ENCODE measurements at regions not wholly inside any gene's neighbourhood (a gene's known extent, or its start where the extent isn't known, plus 50 kb on each side); places are given as distances from the start of the nearest gene placed in this dataset.

DNA sequence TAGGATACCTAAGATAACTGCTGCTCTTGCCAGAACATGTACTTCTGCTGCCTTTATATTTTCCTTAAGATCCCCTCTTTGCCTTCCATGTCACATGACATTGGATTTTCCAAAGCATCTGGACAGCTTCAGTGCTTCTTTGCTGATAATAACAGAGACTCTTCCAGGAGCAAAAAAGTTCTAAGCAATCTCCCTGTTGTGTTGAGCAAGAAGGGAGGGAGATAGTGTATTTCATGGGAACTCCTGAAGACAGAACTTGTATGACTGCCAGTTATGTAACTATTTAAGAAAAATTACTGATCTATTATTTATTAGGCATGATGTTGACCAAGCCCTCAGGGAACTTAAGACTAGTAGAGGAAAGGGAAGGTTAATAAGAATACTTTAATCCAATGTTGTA, 454.7 kb downstream of the SPATA31D1 start:
- TF ChIP-seq ZNF274 (IDR thresholded peaks at IDR 0.05; ENCODE audit: low read depth, low read length): no peak
- Histone ChIP-seq H3K9ac (ENCODE audit: insufficient read length, low read depth) (no peak overlapping the region), H3K4me3 (ENCODE audit: insufficient read length, low read depth) (no peak overlapping the region), H3K27me3 (ENCODE audit: insufficient read depth, insufficient read length) (no peaks in the 10 kb centered on the region), H3K4me1 (ENCODE audit: insufficient read depth, insufficient read length) (peaks cover 2% of the 10 kb centered on the region), H3K9me3 (ENCODE audit: insufficient read depth, low read length) (peaks cover 58% of the 10 kb centered on the region), H3K36me3 (ENCODE audit: insufficient read depth, insufficient read length, low read length) (no peaks in the 10 kb centered on the region)
- DNase-seq (ENCODE audit: low read depth, low spot score): no peak

DNA sequence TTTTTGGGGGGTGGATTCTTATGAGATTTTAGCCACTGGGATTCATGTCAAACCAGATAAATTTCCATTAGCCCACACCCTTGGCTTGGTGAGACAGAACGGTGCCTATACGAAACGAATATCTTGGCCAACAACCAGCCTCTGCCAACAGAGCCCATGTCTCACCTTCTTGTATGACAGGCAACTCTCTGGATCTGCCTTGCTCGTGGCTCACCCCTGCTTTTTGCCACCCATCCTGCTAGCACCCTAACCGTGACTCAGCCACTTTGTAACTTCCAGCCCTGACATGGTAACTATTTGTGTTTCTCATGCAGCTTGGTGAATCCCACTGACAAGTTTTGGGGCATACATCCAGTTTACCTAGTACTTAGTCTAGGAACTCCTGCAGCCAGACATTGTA, 457.0 kb downstream of the SPATA31D1 start:
- TF ChIP-seq ZNF274 (IDR thresholded peaks at IDR 0.05; ENCODE audit: low read depth, low read length) (no peak), YY1 (IDR thresholded peaks at IDR 0.05; ENCODE audit: insufficient read depth, insufficient read length) (no peak), SUZ12 (IDR thresholded peaks at IDR 0.05; ENCODE audit: extremely low read depth, insufficient read depth, insufficient read length) (no peak)
- H3K9ac ChIP-seq (ENCODE audit: insufficient read length, low read depth): no peak overlapping the region
- H3K9me3 ChIP-seq (ENCODE audit: insufficient read depth, low read length): peaks cover 36% of the 10 kb centered on the region
- DNase-seq (ENCODE audit: low read depth, low spot score): no peak
- H3K36me3 ChIP-seq (ENCODE audit: insufficient read depth, insufficient read length, low read length): no peaks in the 10 kb centered on the region
- no peaks in the 10 kb centered on the region for H3K27me3 ChIP-seq (ENCODE audit: insufficient read depth, insufficient read length)
- H3K4me1 ChIP-seq (ENCODE audit: insufficient read depth, insufficient read length): no peaks in the 10 kb centered on the region
- H3K4me3 ChIP-seq (ENCODE audit: insufficient read length, low read depth): no peak overlapping the region

DNA sequence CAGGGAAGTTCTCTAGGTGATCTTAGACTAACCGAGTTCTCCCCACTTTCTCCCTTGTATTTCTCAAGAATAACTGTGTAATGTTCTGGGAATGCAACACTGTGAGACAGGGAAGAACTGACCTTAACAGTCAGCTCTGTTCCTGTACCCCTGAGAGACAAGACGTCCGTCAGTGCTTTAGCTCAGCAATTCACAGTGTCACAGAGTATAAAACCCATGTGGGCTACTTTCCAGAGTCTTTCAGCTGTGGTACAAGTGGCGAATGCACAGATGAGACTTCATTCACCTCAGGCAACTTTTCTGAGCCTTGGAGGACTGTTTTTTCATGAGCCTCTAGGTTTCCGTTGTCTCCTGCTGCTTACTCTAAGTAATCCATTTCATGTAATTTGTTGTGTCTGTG, 458.8 kb downstream of the SPATA31D1 start:
- H3K36me3 ChIP-seq (ENCODE audit: insufficient read depth, insufficient read length, low read length): no peaks in the 10 kb centered on the region
- no peaks in the 10 kb centered on the region for H3K4me1 ChIP-seq (ENCODE audit: insufficient read depth, insufficient read length)
- TF ChIP-seq SUZ12 (IDR thresholded peaks at IDR 0.05; ENCODE audit: extremely low read depth, insufficient read depth, insufficient read length): no peak
- TF ChIP-seq YY1 (IDR thresholded peaks at IDR 0.05; ENCODE audit: insufficient read depth, insufficient read length): no peak
- H3K4me3 ChIP-seq (ENCODE audit: insufficient read length, low read depth): no peak overlapping the region
- H3K9me3 ChIP-seq (ENCODE audit: insufficient read depth, low read length): peaks cover 18% of the 10 kb centered on the region
- H3K27me3 ChIP-seq (ENCODE audit: insufficient read depth, insufficient read length): no peaks in the 10 kb centered on the region
- H3K9ac ChIP-seq (ENCODE audit: insufficient read length, low read depth): no peak overlapping the region
- no peak for DNase-seq (ENCODE audit: low read depth, low spot score)

DNA sequence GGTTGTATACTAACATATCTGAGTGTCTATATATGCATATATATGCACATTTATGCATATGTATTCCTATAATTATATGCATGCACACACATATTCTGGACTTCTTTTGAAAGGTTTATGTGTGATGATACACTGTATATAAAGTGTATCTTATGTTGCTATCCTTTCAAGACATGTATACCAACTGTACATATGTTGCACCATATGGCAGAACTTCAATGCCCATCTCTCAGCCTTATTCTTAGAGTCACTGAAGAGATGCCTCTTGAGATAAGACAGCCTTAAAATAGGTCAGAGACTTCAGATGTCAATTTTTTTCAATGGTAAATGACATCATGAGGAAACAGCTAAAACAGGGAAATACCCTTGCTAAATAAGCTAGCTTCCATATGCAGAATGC, 461.4 kb downstream of the SPATA31D1 start:
- TF ChIP-seq SUZ12 (IDR thresholded peaks at IDR 0.05; ENCODE audit: extremely low read depth, insufficient read depth, insufficient read length) (no peak), YY1 (IDR thresholded peaks at IDR 0.05; ENCODE audit: insufficient read depth, insufficient read length) (no peak), ZNF274 (IDR thresholded peaks at IDR 0.05; ENCODE audit: low read depth, low read length) (no peak)
- no peaks in the 10 kb centered on the region for H3K4me1 ChIP-seq (ENCODE audit: insufficient read depth, insufficient read length)

DNA sequence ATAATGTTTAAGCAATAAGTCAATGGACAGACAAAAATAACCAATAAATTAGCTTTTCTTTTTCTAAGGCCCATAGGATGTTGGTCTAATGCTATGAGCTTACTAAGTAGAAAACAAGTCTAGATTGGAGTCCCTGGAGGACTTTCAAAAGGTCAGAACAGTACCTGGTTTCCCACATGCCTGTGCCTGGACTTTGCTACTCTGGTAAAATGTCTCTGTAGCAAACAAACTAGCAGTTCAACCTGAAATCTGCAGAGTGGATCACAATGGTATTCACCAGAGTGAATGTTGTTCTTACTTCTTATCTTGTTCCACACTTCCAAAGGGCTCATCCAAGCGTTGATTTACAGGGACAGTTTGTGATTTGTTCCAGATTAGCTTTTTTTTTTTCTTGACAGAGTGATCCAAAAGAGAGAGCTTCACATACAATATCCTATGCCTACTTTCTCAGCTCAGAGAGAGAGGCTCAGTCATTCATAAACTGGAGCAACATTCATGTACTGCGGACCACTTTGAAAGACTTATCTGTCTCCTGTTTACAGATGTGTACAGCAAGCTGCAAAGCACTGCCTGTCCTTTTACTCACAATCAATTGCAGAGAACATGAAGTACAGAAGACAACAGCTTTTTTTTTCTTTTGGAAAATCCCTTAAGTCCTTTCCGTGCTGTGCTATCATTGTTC, 466.1 kb downstream of the SPATA31D1 start:
- Histone ChIP-seq H3K27me3 (ENCODE audit: insufficient read depth, insufficient read length) (no peaks in the 10 kb centered on the region), H3K4me3 (ENCODE audit: insufficient read length, low read depth) (no peak overlapping the region), H3K36me3 (ENCODE audit: insufficient read depth, insufficient read length, low read length) (no peaks in the 10 kb centered on the region), H3K9ac (ENCODE audit: insufficient read length, low read depth) (no peak overlapping the region), H3K9me3 (ENCODE audit: insufficient read depth, low read length) (no peaks in the 10 kb centered on the region; the same call in 1 of the 2 replicates), H3K4me1 (ENCODE audit: insufficient read depth, insufficient read length) (no peaks in the 10 kb centered on the region)
- TF ChIP-seq SUZ12 (IDR thresholded peaks at IDR 0.05; ENCODE audit: extremely low read depth, insufficient read depth, insufficient read length) (no peak), ZNF274 (IDR thresholded peaks at IDR 0.05; ENCODE audit: low read depth, low read length) (no peak), YY1 (IDR thresholded peaks at IDR 0.05; ENCODE audit: insufficient read depth, insufficient read length) (no peak)
- DNase-seq (ENCODE audit: low read depth, low spot score): no peak

More for the DNA sequence above, 461.4 kb downstream of the SPATA31D1 start:
- no peaks in the 10 kb centered on the region for H3K36me3 ChIP-seq (ENCODE audit: insufficient read depth, insufficient read length, low read length)
- no peaks in the 10 kb centered on the region for H3K27me3 ChIP-seq (ENCODE audit: insufficient read depth, insufficient read length)
- H3K9ac ChIP-seq (ENCODE audit: insufficient read length, low read depth): no peak overlapping the region
- peaks cover 9% of the 10 kb centered on the region for H3K9me3 ChIP-seq (ENCODE audit: insufficient read depth, low read length)
- no peak overlapping the region for H3K4me3 ChIP-seq (ENCODE audit: insufficient read length, low read depth)
- no peak for DNase-seq (ENCODE audit: low read depth, low spot score)

DNA sequence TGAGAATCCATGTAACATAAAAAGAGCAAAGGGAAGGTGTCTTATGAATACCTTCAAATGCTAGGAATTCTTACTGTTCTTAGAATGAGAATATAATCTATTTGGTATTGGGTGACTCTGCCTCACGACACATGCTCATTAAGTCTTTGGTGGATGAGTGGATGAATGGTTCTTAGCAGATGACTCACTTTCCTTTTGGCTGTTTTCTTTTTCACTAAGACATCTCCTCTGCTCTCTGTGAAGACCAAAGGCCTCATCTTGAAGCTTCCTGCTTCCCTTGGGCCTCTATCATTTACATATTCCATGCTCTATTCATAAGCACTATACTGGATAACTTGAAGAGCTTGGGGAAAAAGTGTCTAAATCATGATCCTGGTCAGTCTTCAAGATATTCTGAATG, 468.1 kb downstream of the SPATA31D1 start:
- Histone ChIP-seq H3K4me3 (ENCODE audit: insufficient read length, low read depth) (no peak overlapping the region), H3K9ac (ENCODE audit: insufficient read length, low read depth) (no peak overlapping the region), H3K27me3 (ENCODE audit: insufficient read depth, insufficient read length) (no peaks in the 10 kb centered on the region), H3K9me3 (ENCODE audit: insufficient read depth, low read length) (no peaks in the 10 kb centered on the region; the same call in 1 of the 2 replicates), H3K36me3 (ENCODE audit: insufficient read depth, insufficient read length, low read length) (no peaks in the 10 kb centered on the region), H3K4me1 (ENCODE audit: insufficient read depth, insufficient read length) (no peaks in the 10 kb centered on the region)
- no peak for DNase-seq (ENCODE audit: low read depth, low spot score)
- TF ChIP-seq ZNF274 (IDR thresholded peaks at IDR 0.05; ENCODE audit: low read depth, low read length) (no peak), YY1 (IDR thresholded peaks at IDR 0.05; ENCODE audit: insufficient read depth, insufficient read length) (no peak), SUZ12 (IDR thresholded peaks at IDR 0.05; ENCODE audit: extremely low read depth, insufficient read depth, insufficient read length) (no peak)

DNA sequence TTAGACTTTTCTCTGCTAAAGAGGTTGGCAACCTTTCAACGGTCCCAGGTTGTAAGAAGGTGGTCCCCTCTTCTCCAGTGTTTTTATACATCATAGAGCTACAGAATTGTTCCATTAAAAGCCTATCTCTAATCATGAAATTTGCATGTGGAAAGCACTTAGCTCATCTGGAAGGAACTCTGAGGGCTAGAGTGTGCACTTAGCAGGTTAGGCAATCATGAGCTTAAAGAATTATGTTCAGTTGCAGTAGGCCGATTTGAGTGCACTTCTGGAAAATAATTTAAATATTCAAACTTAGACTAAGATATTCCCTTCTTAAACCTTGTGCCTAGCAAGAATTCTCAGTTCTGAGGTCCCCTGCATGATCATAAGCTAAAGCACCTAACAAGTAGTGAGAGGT, 468.7 kb downstream of the SPATA31D1 start:
- H3K36me3 ChIP-seq (ENCODE audit: insufficient read depth, insufficient read length, low read length): no peaks in the 10 kb centered on the region
- no peak overlapping the region for H3K4me3 ChIP-seq (ENCODE audit: insufficient read length, low read depth)
- H3K27me3 ChIP-seq (ENCODE audit: insufficient read depth, insufficient read length): no peaks in the 10 kb centered on the region
- no peak for TF ChIP-seq ZNF274 (IDR thresholded peaks at IDR 0.05; ENCODE audit: low read depth, low read length)
- no peak for TF ChIP-seq YY1 (IDR thresholded peaks at IDR 0.05; ENCODE audit: insufficient read depth, insufficient read length)
- no peak for TF ChIP-seq SUZ12 (IDR thresholded peaks at IDR 0.05; ENCODE audit: extremely low read depth, insufficient read depth, insufficient read length)
- no peak overlapping the region for H3K9ac ChIP-seq (ENCODE audit: insufficient read length, low read depth)
- DNase-seq (ENCODE audit: low read depth, low spot score): no peak
- no peaks in the 10 kb centered on the region; the same call in 1 of the 2 replicates for H3K9me3 ChIP-seq (ENCODE audit: insufficient read depth, low read length)
- no peaks in the 10 kb centered on the region for H3K4me1 ChIP-seq (ENCODE audit: insufficient read depth, insufficient read length)
